OCI-LY1 (cell line): ENCODE measurements at regions not wholly inside any gene's neighbourhood (a gene's known extent, or its start where the extent isn't known, plus 50 kb on each side); places are given as distances from the start of the nearest gene placed in this dataset.

Experiments used
- H2AFZ ChIP-seq: fragments of 200-600 bp; sonication (generic), shearing (Covaris generic); 2 replicates; pipeline ENCODE4 v1.6.0; 2014; ENCODE audit warnings: antibody characterized with exemption, mild to moderate bottlenecking, low read length
- H3F3A ChIP-seq: fragments of 200-600 bp; sonication (generic), shearing (Covaris generic); 2 replicates; pipeline ENCODE4 v1.6.0; 2014; ENCODE audit warnings: mild to moderate bottlenecking, antibody characterized with exemption, low read length, moderate library complexity; ENCODE audit not compliant: insufficient read depth
- H3K27ac ChIP-seq: fragments of 200-600 bp; sonication (generic); 2 replicates; pipeline ENCODE4 v1.5.1; 2014; ENCODE audit warnings: low read length, mixed run types, mild to moderate bottlenecking, low read depth; ENCODE audit not compliant: poor library complexity, severe bottlenecking
- H3K27me3 ChIP-seq: fragments of 200-600 bp; sonication (generic); 2 replicates; pipeline ENCODE4 v1.6.0; 2014; ENCODE audit warnings: antibody characterized with exemption, mild to moderate bottlenecking, low read length, moderate library complexity; ENCODE audit not compliant: insufficient read depth
- H3K36me3 ChIP-seq: fragments of 200-600 bp; sonication (generic); 2 replicates; pipeline ENCODE4 v1.6.1; 2014; ENCODE audit warnings: mild to moderate bottlenecking, antibody characterized with exemption, low read length, moderate library complexity, mixed read lengths; ENCODE audit not compliant: insufficient read depth
- H3K4me1 ChIP-seq: fragments of 200-600 bp; sonication (generic); 2 replicates; pipeline ENCODE4 v1.5.1; 2014; ENCODE audit warnings: mild to moderate bottlenecking, low read length, moderate library complexity; ENCODE audit not compliant: insufficient read depth, severe bottlenecking
- H3K4me2 ChIP-seq: fragments of 200-600 bp; sonication (generic), shearing (Covaris generic); 2 replicates; pipeline ENCODE4 v1.6.1; 2014; ENCODE audit warnings: low read length
- H3K4me3 ChIP-seq: fragments of 200-600 bp; sonication (generic); 2 replicates; pipeline ENCODE4 v1.5.1; 2014; ENCODE audit warnings: low read length, low read depth, mild to moderate bottlenecking, mixed read lengths; ENCODE audit not compliant: poor library complexity, severe bottlenecking
- H3K79me2 ChIP-seq: fragments of 200-600 bp; shearing (Covaris generic); 2 replicates; pipeline ENCODE4 v1.6.1; 2016; ENCODE audit warnings: mixed run types, low read length, mixed read lengths; ENCODE audit not compliant: insufficient read depth
- H3K9ac ChIP-seq: fragments of 200-600 bp; sonication (generic), shearing (Covaris generic); 2 replicates; pipeline ENCODE4 v1.6.1; 2014; ENCODE audit warnings: mild to moderate bottlenecking, low read length, mixed read lengths
- H3K9me2 ChIP-seq: fragments of 200-600 bp; sonication (generic), shearing (Covaris generic); 2 replicates; pipeline ENCODE4 v1.6.1; 2014; ENCODE audit warnings: low read depth, mild to moderate bottlenecking, low read length, mixed read lengths
- H3K9me3 ChIP-seq: fragments of 200-600 bp; shearing (Covaris generic); 2 replicates; pipeline ENCODE4 v1.6.1; 2014; ENCODE audit warnings: low read length, mixed read lengths
- H4K20me1 ChIP-seq: fragments of 200-600 bp; sonication (generic), shearing (Covaris generic); 2 replicates; pipeline ENCODE4 v1.6.0; 2016; ENCODE audit warnings: mild to moderate bottlenecking, low read length; ENCODE audit not compliant: insufficient read depth
- CTCF ChIP-seq: fragments of 200-600 bp; sonication (generic), shearing (Covaris generic); IDR thresholded peaks from 2 replicates; pipeline ENCODE4 v1.5.1; 2017; ENCODE audit warnings: mild to moderate bottlenecking, antibody characterized with exemption, low read length, moderate library complexity, mixed read lengths
- EZH2 ChIP-seq: fragments of 200-600 bp; sonication (generic), shearing (Covaris generic); IDR thresholded peaks from 2 replicates; pipeline ENCODE4 v1.8.0; 2017; ENCODE audit warnings: borderline replicate concordance, mixed run types, mild to moderate bottlenecking, antibody characterized with exemption, low read length, moderate library complexity, mixed read lengths

- Histone ChIP-seq H3K27me3 (no peaks in the 10 kb centered on the region), H3K79me2 (no peaks in the 10 kb centered on the region), H3K4me1 (no peaks in the 10 kb centered on the region), H2AFZ (no peak overlapping the region), H4K20me1 (no peaks in the 10 kb centered on the region), H3K27ac (no peak overlapping the region), H3K9ac (no peak overlapping the region), H3F3A (no peaks in the 10 kb centered on the region), H3K4me2 (no peak overlapping the region), H3K9me2 (no peaks in the 10 kb centered on the region), H3K4me3 (no peak overlapping the region), H3K36me3 (no peaks in the 10 kb centered on the region), H3K9me3 (no peaks in the 10 kb centered on the region)
- no peak for TF ChIP-seq EZH2
- TF ChIP-seq CTCF = no peak
Measured at GRCh38 chr4:148565801-148566200, 123.6 kb upstream of the NR3C2 start.

GRCh38 chr4:148563684-148564083 is 121.5 kb upstream of the NR3C2 start:
- Histone ChIP-seq H2AFZ (no peak overlapping the region), H3K36me3 (no peaks in the 10 kb centered on the region), H4K20me1 (no peaks in the 10 kb centered on the region), H3F3A (no peaks in the 10 kb centered on the region), H3K9ac (no peak overlapping the region), H3K4me1 (no peaks in the 10 kb centered on the region), H3K27me3 (no peaks in the 10 kb centered on the region), H3K4me3 (no peak overlapping the region), H3K4me2 (no peak overlapping the region), H3K9me2 (no peaks in the 10 kb centered on the region), H3K9me3 (no peaks in the 10 kb centered on the region), H3K27ac (no peak overlapping the region), H3K79me2 (no peaks in the 10 kb centered on the region)
- TF ChIP-seq EZH2 = no peak
- TF ChIP-seq CTCF = no peak

- H3K79me2 ChIP-seq = no peaks in the 10 kb centered on the region
- H3K27me3 ChIP-seq = no peaks in the 10 kb centered on the region
- H3K4me3 ChIP-seq = no peak overlapping the region
- H3K4me1 ChIP-seq = no peaks in the 10 kb centered on the region
- no peaks in the 10 kb centered on the region for H3K36me3 ChIP-seq
- no peaks in the 10 kb centered on the region for H4K20me1 ChIP-seq
- H3K9me2 ChIP-seq = no peaks in the 10 kb centered on the region
- no peak overlapping the region for H3K9ac ChIP-seq
- no peak overlapping the region for H2AFZ ChIP-seq
- H3F3A ChIP-seq = no peaks in the 10 kb centered on the region
- H3K9me3 ChIP-seq = no peaks in the 10 kb centered on the region
- H3K4me2 ChIP-seq = no peak overlapping the region
- H3K27ac ChIP-seq = no peak overlapping the region
- no peak for TF ChIP-seq EZH2
- no peak for TF ChIP-seq CTCF
Measured at GRCh38 chr4:148561467-148561866, 119.3 kb upstream of the NR3C2 start.
